ENCODE measurements at regions not wholly inside any gene's neighbourhood (a gene's known extent, or its start where the extent isn't known, plus 50 kb on each side); places are given as distances from the start of the nearest gene placed in this dataset.

DNA sequence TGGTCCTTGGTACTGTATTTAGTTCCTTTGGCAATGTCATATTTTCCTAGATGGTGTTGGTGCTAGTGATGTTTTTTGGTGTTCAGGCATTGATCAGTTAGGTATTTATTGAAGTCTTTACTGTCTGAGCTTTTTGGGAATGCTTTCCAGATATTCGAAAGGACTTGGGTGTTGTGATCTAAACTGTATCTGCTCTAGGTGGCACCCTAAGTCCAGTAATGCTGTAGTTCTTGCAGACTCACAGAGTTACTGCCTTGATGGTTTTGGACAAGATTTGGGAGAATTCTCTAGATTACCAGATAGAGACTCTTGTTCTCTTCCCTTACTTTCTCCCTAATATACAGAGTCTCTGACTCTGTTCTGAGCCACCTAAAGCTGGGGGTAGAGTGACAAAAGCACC lies 513.6 kb upstream of the PITX2 start:
- BruUV-seq (replicated peaks): no TSS peak
- ChIA-PET CTCF (no interaction called here), SMC1A (ENCODE audit: uncharacterized antibody, unreplicated experiment) (no interaction called here), RAD21 (ENCODE audit: unreplicated experiment) (no interaction called here), POLR2A (no interaction called here)
- in situ Hi-C loops (cut with MboI): no loop called here
- H3K9ac ChIP-seq (ENCODE audit: control insufficient read depth, insufficient read depth, low read length): no peak overlapping the region
- no peak overlapping the region for H2AFZ ChIP-seq (ENCODE audit: control insufficient read depth, low read depth, low read length)
- FAIRE-seq: no peak
- no peaks in the 10 kb centered on the region for H3K9me3 ChIP-seq (replicated peaks; ENCODE audit: control insufficient read depth, insufficient read depth, low read length)
- ATAC-seq: no peak
- H3K36me3 ChIP-seq (ENCODE audit: control insufficient read depth in 2 of 2, insufficient read depth in 2 of 2, low read length in 1 of 2): no peaks in the 10 kb centered on the region
- DNase-seq (ENCODE audit: low read depth, low spot score): no peak
- TF ChIP-seq ESRRA (IDR thresholded peaks at IDR 0.05; ENCODE audit: low read length) (no peak), RAD21 (IDR thresholded peaks at IDR 0.05; ENCODE audit: insufficient read depth, low read depth, low read length) (peak; percentile 38; the same call in 1 of the 2 replicates), SUZ12 (IDR thresholded peaks at IDR 0.05; ENCODE audit: unreplicated experiment) (no peak), ZNF207 (IDR thresholded peaks at IDR 0.05; ENCODE audit: borderline replicate concordance) (no peak), RCOR1 (conservative IDR thresholded peaks at IDR 0.05; ENCODE audit: low read depth, low read length) (no peak), RBBP5 (conservative IDR thresholded peaks at IDR 0.05) (no peak)
- TF ChIP-seq, protein P1, sequence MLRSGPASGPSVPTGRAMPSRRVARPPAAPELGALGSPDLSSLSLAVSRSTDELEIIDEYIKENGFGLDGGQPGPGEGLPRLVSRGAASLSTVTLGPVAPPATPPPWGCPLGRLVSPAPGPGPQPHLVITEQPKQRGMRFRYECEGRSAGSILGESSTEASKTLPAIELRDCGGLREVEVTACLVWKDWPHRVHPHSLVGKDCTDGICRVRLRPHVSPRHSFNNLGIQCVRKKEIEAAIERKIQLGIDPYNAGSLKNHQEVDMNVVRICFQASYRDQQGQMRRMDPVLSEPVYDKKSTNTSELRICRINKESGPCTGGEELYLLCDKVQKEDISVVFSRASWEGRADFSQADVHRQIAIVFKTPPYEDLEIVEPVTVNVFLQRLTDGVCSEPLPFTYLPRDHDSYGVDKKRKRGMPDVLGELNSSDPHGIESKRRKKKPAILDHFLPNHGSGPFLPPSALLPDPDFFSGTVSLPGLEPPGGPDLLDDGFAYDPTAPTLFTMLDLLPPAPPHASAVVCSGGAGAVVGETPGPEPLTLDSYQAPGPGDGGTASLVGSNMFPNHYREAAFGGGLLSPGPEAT (IDR thresholded peaks at IDR 0.05; ENCODE audit: low read depth): no peak
- TF ChIP-seq, protein P2, sequence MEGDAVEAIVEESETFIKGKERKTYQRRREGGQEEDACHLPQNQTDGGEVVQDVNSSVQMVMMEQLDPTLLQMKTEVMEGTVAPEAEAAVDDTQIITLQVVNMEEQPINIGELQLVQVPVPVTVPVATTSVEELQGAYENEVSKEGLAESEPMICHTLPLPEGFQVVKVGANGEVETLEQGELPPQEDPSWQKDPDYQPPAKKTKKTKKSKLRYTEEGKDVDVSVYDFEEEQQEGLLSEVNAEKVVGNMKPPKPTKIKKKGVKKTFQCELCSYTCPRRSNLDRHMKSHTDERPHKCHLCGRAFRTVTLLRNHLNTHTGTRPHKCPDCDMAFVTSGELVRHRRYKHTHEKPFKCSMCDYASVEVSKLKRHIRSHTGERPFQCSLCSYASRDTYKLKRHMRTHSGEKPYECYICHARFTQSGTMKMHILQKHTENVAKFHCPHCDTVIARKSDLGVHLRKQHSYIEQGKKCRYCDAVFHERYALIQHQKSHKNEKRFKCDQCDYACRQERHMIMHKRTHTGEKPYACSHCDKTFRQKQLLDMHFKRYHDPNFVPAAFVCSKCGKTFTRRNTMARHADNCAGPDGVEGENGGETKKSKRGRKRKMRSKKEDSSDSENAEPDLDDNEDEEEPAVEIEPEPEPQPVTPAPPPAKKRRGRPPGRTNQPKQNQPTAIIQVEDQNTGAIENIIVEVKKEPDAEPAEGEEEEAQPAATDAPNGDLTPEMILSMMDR (IDR thresholded peaks at IDR 0.05 in 2 of 3, conservative IDR thresholded peaks at IDR 0.05 in 1 of 3; ENCODE audit: control insufficient read depth in 2 of 3, extremely low read depth in 1 of 3, insufficient read depth in 1 of 3, low read depth in 3 of 3, low read length in 3 of 3): peak in 2 of 3 experiments; percentile 8 to 18; a peak in 3 of 6 replicates
- no peak overlapping the region for H3K4me3 ChIP-seq
- intact Hi-C loops (cut with micrococcal nuclease; ENCODE audit: unreplicated experiment): loop anchor here (10.0 kb wide), 1 partner anchor 498 kb away; no protein-coding TSS in a partner anchor
- H3K27ac ChIP-seq (ENCODE audit: control insufficient read depth, insufficient read depth): no peak overlapping the region
- H3K4me1 ChIP-seq (ENCODE audit: control insufficient read depth, insufficient read depth, low read length): no peaks in the 10 kb centered on the region
- 0% methylated on average over 1 of the region's 1 CpG for WGBS (ENCODE audit: insufficient coverage, insufficient replicate concordance, low lambda C conversion rate, missing lambda C conversion rate)
- no peak overlapping the region for H3K4me2 ChIP-seq (ENCODE audit: control insufficient read depth, insufficient read depth)
- no peaks in the 10 kb centered on the region for H3K27me3 ChIP-seq (replicated peaks in 1 of 2; ENCODE audit: control insufficient read depth in 2 of 2, insufficient read depth in 2 of 2, low read length in 1 of 2)
- no peaks in the 10 kb centered on the region for H4K20me1 ChIP-seq (ENCODE audit: control insufficient read depth, insufficient read depth)
- H3K79me2 ChIP-seq (ENCODE audit: control insufficient read depth, insufficient read depth, low read length): no peaks in the 10 kb centered on the region
